RWPE1 (cell line): ENCODE measurements at regions not wholly inside any gene's neighbourhood (a gene's known extent, or its start where the extent isn't known, plus 50 kb on each side); places are given as distances from the start of the nearest gene placed in this dataset.
"Not testable (repeated sequence)": the region's sequence is repeated elsewhere in the genome, so short reads cannot be mapped to it uniquely, and the experiment has no call there.

ENCODE experiments used
- CTCF ChIA-PET: fragments of 350-600 bp; sonication (Branson Sonifier 250); formaldehyde crosslinking; extraction: SDS; loops from one replicate; lab custom pipeline; 2021; lab: Yijun Ruan, JAX
- POLR2A ChIA-PET: fragments of 400-600 bp; formaldehyde crosslinking; extraction: SDS; loops from one replicate; lab custom pipeline; 2020; ENCODE audit warnings: antibody characterized with exemption; ENCODE audit not compliant: low non-redundant PET; lab: Yijun Ruan, JAX
- DNase-seq: peaks from one replicate; pipeline ENCODE4 v3.0.0; 2012; ENCODE audit warnings: low spot score
- H3K27ac ChIP-seq: fragments of 450-650 bp; 2 replicates; pipeline ENCODE4 v1.5.1; 2017
- CTCF ChIP-seq: fragments of 450-650 bp; conservative IDR thresholded peaks from 2 replicates; pipeline ENCODE4 v1.5.1; 2017; ENCODE audit warnings: low read depth, mild to moderate bottlenecking

- ChIA-PET POLR2A (no interaction called here), CTCF (no interaction called here)
- no peak overlapping the region for H3K27ac ChIP-seq
- no peak for DNase-seq
- no peak for TF ChIP-seq CTCF
Observed at GRCh38 chr2:15693926-15694588, 102.4 kb downstream of the DDX1 start.

DNA sequence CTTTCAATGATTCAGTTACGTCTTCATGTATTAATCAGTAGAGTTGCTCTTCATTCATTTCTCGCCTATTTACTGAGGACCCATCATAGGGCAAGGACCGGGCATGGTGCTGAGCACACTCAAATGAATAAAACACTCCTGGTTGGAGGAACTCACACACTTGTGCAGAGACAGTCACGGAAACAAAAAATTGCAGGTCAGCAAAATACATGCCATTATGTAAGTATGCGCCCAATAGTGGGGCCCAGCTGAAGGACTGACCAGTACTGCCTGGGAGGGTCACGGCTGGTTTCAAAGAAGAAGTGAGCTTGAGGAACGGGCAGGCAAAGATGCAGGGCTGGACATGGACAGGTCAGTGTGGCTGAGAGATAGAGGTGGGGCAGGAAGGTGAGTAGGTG lies 102.9 kb downstream of the DDX1 start:
- CTCF ChIA-PET, result no interaction called here
- H3K27ac ChIP-seq, result no peak overlapping the region
- POLR2A ChIA-PET, result no interaction called here

GRCh38 chr2:15695582-15696330 lies 104.1 kb downstream of the DDX1 start:
- no peak for DNase-seq
- CTCF ChIA-PET, result interaction anchor here (0.5 kb wide), 1 partner anchor 134 kb away, joined by 3 read pairs; no protein-coding TSS in a partner anchor
- POLR2A ChIA-PET, result no interaction called here
- H3K27ac ChIP-seq, result no peak overlapping the region
- no peak for TF ChIP-seq CTCF

More for the DNA sequence above, 102.9 kb downstream of the DDX1 start:
- no peak for DNase-seq
- no peak for TF ChIP-seq CTCF

GRCh38 chr2:15696606-15697170 lies 105.0 kb downstream of the DDX1 start:
- POLR2A ChIA-PET, H3K27ac ChIP-seq, CTCF ChIA-PET, DNase-seq: not testable (repeated sequence)

GRCh38 chr2:15700131-15700530 lies 108.5 kb downstream of the DDX1 start:
- no peak for TF ChIP-seq CTCF
- no peak for DNase-seq
- POLR2A ChIA-PET, result no interaction called here
- no peak overlapping the region for H3K27ac ChIP-seq
- CTCF ChIA-PET, result no interaction called here

DNA sequence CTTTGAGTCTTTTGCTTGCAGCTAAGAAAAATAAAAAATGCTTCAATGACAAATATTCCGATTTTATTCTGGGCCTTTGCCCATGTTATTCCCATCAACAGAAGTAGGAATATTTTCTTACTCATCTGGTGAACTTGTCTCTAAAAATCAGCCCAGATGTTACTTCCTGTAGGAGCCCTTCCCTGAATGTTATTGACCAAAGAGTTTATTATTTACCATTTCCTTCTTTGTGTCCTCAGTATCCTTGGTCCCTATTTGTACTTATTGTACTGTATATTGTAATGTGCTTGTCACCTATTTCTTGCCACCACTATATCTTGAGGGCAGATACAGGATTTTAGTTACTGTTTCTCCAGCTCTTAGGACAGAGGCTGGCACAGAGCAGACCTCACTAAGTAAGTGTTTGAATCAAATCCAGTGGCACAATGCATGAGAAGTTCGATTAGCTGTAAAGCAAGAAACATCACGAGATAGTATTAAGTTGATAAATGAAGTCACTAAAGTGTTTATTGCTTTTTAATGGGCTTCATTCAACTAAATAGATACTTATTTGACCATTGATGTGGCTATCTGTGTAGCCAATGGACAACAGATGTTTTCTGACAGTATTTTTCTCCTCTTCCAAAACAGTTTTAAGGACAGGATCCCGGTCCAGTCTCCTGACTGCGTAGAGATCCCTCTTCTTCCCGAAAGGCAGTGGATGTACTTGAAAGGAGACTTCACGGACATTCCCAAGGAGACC lies 109.1 kb downstream of the DDX1 start:
- POLR2A ChIA-PET, result no interaction called here
- H3K27ac ChIP-seq, result no peak overlapping the region
- no peak for TF ChIP-seq CTCF
- CTCF ChIA-PET, result no interaction called here
- no peak for DNase-seq
